ENCODE measurements at regions not wholly inside any gene's neighbourhood (a gene's known extent, or its start where the extent isn't known, plus 50 kb on each side); places are given as distances from the start of the nearest gene placed in this dataset.

GRCh38 chr3:104596054-104596453 lies 770.7 kb upstream of the ALCAM start:
- TF ChIP-seq CTCF (IDR thresholded peaks at IDR 0.05; ENCODE audit: poor library complexity, severe bottlenecking) = no peak
- TF ChIP-seq MXI1 (conservative IDR thresholded peaks at IDR 0.05; ENCODE audit: poor library complexity, severe bottlenecking) = no peak
- no peak for TF ChIP-seq REST (IDR thresholded peaks at IDR 0.05; ENCODE audit: borderline replicate concordance)
- TF ChIP-seq EP300 (conservative IDR thresholded peaks at IDR 0.05; ENCODE audit: poor library complexity, severe bottlenecking) = no peak
- no peak for TF ChIP-seq POLR2AphosphoS5 (IDR thresholded peaks at IDR 0.05)
